ENCODE measurements at regions not wholly inside any gene's neighbourhood (a gene's known extent, or its start where the extent isn't known, plus 50 kb on each side); places are given as distances from the start of the nearest gene placed in this dataset.

DNA sequence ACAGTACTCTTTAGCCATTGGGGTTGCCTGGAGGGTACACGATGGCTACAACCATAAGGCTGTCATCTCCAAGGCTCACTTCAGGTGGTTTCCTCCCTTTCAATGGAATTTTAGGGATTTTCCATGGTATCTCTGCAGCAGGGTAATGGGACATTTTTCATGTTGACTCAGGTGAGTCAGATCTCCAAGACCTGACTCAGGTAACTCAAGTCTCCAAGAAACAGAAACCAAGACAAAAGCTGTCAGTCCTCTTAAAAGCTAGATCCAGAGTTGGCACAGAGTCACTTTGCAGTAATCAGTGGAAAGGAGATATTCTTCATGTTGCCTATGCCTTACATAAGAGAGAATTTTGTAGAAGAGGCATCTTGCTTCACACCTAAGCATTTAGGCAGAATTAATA lies 375.8 kb upstream of the ARPP21 start:
- TF ChIP-seq, protein P1, sequence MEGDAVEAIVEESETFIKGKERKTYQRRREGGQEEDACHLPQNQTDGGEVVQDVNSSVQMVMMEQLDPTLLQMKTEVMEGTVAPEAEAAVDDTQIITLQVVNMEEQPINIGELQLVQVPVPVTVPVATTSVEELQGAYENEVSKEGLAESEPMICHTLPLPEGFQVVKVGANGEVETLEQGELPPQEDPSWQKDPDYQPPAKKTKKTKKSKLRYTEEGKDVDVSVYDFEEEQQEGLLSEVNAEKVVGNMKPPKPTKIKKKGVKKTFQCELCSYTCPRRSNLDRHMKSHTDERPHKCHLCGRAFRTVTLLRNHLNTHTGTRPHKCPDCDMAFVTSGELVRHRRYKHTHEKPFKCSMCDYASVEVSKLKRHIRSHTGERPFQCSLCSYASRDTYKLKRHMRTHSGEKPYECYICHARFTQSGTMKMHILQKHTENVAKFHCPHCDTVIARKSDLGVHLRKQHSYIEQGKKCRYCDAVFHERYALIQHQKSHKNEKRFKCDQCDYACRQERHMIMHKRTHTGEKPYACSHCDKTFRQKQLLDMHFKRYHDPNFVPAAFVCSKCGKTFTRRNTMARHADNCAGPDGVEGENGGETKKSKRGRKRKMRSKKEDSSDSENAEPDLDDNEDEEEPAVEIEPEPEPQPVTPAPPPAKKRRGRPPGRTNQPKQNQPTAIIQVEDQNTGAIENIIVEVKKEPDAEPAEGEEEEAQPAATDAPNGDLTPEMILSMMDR (IDR thresholded peaks at IDR 0.05; ENCODE audit: poor library complexity, severe bottlenecking), result no peak
- TF ChIP-seq RAD21 (conservative IDR thresholded peaks at IDR 0.05) (no peak), POLR2AphosphoS5 (IDR thresholded peaks at IDR 0.05) (no peak), TAF1 (IDR thresholded peaks at IDR 0.05; ENCODE audit: low read depth) (no peak), EZH2 (IDR thresholded peaks at IDR 0.05; ENCODE audit: borderline replicate concordance, insufficient read depth, low read length, poor library complexity, severe bottlenecking) (no peak), EP300 (conservative IDR thresholded peaks at IDR 0.05; ENCODE audit: poor library complexity, severe bottlenecking) (no peak), SMC3 (conservative IDR thresholded peaks at IDR 0.05; ENCODE audit: poor library complexity) (no peak)
- TF ChIP-seq, protein P2, sequence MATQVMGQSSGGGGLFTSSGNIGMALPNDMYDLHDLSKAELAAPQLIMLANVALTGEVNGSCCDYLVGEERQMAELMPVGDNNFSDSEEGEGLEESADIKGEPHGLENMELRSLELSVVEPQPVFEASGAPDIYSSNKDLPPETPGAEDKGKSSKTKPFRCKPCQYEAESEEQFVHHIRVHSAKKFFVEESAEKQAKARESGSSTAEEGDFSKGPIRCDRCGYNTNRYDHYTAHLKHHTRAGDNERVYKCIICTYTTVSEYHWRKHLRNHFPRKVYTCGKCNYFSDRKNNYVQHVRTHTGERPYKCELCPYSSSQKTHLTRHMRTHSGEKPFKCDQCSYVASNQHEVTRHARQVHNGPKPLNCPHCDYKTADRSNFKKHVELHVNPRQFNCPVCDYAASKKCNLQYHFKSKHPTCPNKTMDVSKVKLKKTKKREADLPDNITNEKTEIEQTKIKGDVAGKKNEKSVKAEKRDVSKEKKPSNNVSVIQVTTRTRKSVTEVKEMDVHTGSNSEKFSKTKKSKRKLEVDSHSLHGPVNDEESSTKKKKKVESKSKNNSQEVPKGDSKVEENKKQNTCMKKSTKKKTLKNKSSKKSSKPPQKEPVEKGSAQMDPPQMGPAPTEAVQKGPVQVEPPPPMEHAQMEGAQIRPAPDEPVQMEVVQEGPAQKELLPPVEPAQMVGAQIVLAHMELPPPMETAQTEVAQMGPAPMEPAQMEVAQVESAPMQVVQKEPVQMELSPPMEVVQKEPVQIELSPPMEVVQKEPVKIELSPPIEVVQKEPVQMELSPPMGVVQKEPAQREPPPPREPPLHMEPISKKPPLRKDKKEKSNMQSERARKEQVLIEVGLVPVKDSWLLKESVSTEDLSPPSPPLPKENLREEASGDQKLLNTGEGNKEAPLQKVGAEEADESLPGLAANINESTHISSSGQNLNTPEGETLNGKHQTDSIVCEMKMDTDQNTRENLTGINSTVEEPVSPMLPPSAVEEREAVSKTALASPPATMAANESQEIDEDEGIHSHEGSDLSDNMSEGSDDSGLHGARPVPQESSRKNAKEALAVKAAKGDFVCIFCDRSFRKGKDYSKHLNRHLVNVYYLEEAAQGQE (IDR thresholded peaks at IDR 0.05; ENCODE audit: borderline replicate concordance), result no peak

Data from neural cell (in vitro differentiated cells).